Gastrocnemius medialis (tissue), 4 donors: ENCODE measurements at regions not wholly inside any gene's neighbourhood (a gene's known extent, or its start where the extent isn't known, plus 50 kb on each side); places are given as distances from the start of the nearest gene placed in this dataset.

ENCODE experiments used
- POLR2A ChIP-seq, 2 donors: fragments of 450-650 bp; IDR thresholded peaks; one replicate each; pipeline ENCODE4 v1.6.1; 2017; ENCODE audit warnings: antibody characterized with exemption in 2 of 2, mild to moderate bottlenecking in 2 of 2, moderate library complexity in 2 of 2
- TF ChIP-seq, protein P1 (sequence below), 5 experiments: fragments of 450-650 bp in 3 of 5; fragments of 200-600 bp in 2 of 5; sonication (generic) in 2 of 5; IDR thresholded peaks in 4 of 5; conservative IDR thresholded peaks in 1 of 5; 1 replicate in 4 of 5; 2 replicates in 1 of 5; pipeline ENCODE4 v1.5.1; 2016 to 2019; ENCODE audit warnings: antibody characterized with exemption in 5 of 5, mild to moderate bottlenecking in 3 of 5, moderate library complexity in 3 of 5

DNA sequence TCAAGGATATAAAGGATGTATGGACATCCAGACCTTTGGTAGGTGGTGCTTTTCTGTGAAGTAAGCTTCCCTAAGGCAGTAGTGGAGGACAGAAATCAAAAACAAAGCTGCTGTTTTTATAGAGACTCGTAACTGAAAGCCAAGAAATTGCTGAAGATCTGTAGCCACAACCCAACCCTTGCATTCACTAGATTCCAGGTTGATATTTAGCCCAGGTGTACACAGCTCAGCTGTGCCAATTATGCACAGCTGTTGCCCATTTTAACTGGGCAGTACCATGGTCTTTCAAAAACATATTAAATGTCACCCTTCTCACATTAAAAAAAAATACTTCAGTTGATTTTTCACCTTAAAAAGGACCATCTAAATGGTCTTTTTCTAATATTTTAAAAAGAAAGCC lies 75.8 kb downstream of the CNTN3 start:
- TF ChIP-seq, protein P1, sequence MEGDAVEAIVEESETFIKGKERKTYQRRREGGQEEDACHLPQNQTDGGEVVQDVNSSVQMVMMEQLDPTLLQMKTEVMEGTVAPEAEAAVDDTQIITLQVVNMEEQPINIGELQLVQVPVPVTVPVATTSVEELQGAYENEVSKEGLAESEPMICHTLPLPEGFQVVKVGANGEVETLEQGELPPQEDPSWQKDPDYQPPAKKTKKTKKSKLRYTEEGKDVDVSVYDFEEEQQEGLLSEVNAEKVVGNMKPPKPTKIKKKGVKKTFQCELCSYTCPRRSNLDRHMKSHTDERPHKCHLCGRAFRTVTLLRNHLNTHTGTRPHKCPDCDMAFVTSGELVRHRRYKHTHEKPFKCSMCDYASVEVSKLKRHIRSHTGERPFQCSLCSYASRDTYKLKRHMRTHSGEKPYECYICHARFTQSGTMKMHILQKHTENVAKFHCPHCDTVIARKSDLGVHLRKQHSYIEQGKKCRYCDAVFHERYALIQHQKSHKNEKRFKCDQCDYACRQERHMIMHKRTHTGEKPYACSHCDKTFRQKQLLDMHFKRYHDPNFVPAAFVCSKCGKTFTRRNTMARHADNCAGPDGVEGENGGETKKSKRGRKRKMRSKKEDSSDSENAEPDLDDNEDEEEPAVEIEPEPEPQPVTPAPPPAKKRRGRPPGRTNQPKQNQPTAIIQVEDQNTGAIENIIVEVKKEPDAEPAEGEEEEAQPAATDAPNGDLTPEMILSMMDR (IDR thresholded peaks at IDR 0.05 in 4 of 5, conservative IDR thresholded peaks at IDR 0.05 in 1 of 5), result no peak
- TF ChIP-seq POLR2A (IDR thresholded peaks at IDR 0.05), result no peak
